Kidney (tissue), 13 donors: ENCODE measurements at regions not wholly inside any gene's neighbourhood (a gene's known extent, or its start where the extent isn't known, plus 50 kb on each side); places are given as distances from the start of the nearest gene placed in this dataset.
A peak's percentile ranks its signal among the peaks of the same experiment; 100 is the strongest.

Experiments used
- DNase-seq, 5 donors: peaks; one replicate each; pipeline ENCODE4 v3.0.0-alpha.2; 2013 to 2020
- FAIRE-seq: peaks from 2 replicates; lab custom pipeline; 2012; peaks lifted over from hg19 to GRCh38; lab: Jason Lieb, UNC
- H3K27ac ChIP-seq, 2 donors: one replicate each; pipeline ENCODE4 v1.7.0; 2013; ENCODE audit warnings: low read depth in 2 of 2, low read length in 2 of 2, inconsistent platforms in 1 of 2
- H3K27me3 ChIP-seq: one replicate; pipeline ENCODE4 v1.7.1; 2013; ENCODE audit warnings: low read length, inconsistent platforms; ENCODE audit not compliant: control insufficient read depth, insufficient read depth
- H3K36me3 ChIP-seq, 3 donors: one replicate each; pipeline versions ENCODE4 v1.7.0 to v1.7.1; 2013; ENCODE audit warnings: low read length in 3 of 3, control low read depth in 1 of 3, inconsistent platforms in 1 of 3; ENCODE audit not compliant: insufficient read depth in 3 of 3, control insufficient read depth in 2 of 3
- H3K4me1 ChIP-seq, 3 donors: one replicate each; pipeline versions ENCODE4 v1.7.0 to v1.7.1; 2013; ENCODE audit warnings: low read length in 3 of 3, inconsistent platforms in 1 of 3, low read depth in 1 of 3; ENCODE audit not compliant: control insufficient read depth in 2 of 3, insufficient read depth in 2 of 3
- H3K4me3 ChIP-seq, 3 donors: one replicate each; pipeline versions ENCODE4 v1.7.0 to v1.8.1; 2013; ENCODE audit warnings: low read length in 3 of 3, control low read depth in 1 of 3, inconsistent platforms in 1 of 3
- H3K9ac ChIP-seq, 3 donors: one replicate each; pipeline versions ENCODE4 v1.7.0 to v1.7.1; 2013; ENCODE audit warnings: low read length in 3 of 3, control low read depth in 1 of 3, inconsistent platforms in 1 of 3
- H3K9me3 ChIP-seq, 3 donors: one replicate each; pipeline versions ENCODE4 v1.7.0 to v1.7.1; 2013; ENCODE audit warnings: low read length in 3 of 3, control low read depth in 1 of 3, inconsistent platforms in 1 of 3; ENCODE audit not compliant: control insufficient read depth in 2 of 3, insufficient read depth in 1 of 3
- CTCF ChIP-seq: IDR thresholded peaks from 3 replicates; pipeline ENCODE4 v1.5.1; 2012; ENCODE audit warnings: mild to moderate bottlenecking, moderate library complexity, borderline replicate concordance; ENCODE audit not compliant: insufficient read depth; ENCODE audit errors: extremely low read depth
- intact Hi-C: fragments of 100-400 bp; cut with DNase I; formaldehyde crosslinking; loops from one replicate; pipeline ENCODE4 v1.11.1; 2022
- donor health status: control.
- donor health status: control.
- donor health status: control.
- donor health status: control.
- donor health status: control.
- donor health status: DM: yes; HTN: yes; CAD: no.
- donor health status: Normal renal cell carcinoma (clear cell type).

GRCh38 chr12:87165733-87166375 is 863.3 kb downstream of the C12orf50 start:
- Histone ChIP-seq H3K36me3 (no peaks in the 10 kb centered on the region), H3K4me1 (peaks cover 0 to 3% (median 0%) of the 10 kb centered on the region in 3 donors), H3K9ac (no peak overlapping the region), H3K4me3 (no peak overlapping the region), H3K27me3 (no peaks in the 10 kb centered on the region), H3K9me3 (peaks cover 0 to 11% (median 2%) of the 10 kb centered on the region in 3 donors), H3K27ac (no peak overlapping the region)
- FAIRE-seq (no peak), DNase-seq (no peak)
- intact Hi-C loops: no loop called here
- TF ChIP-seq CTCF: no peak

- Histone ChIP-seq H3K9me3 (peaks cover 0 to 11% (median 2%) of the 10 kb centered on the region in 3 donors), H3K4me3 (no peak overlapping the region), H3K27me3 (no peaks in the 10 kb centered on the region), H3K36me3 (no peaks in the 10 kb centered on the region), H3K27ac (no peak overlapping the region), H3K9ac (no peak overlapping the region), H3K4me1 (no peaks in the 10 kb centered on the region)
- TF ChIP-seq CTCF: no peak
- DNase-seq (no peak), FAIRE-seq (no peak)
- intact Hi-C loops: no loop called here
Observed at GRCh38 chr12:87163122-87163521, 866.1 kb downstream of the C12orf50 start.

GRCh38 chr12:87160848-87161601 is 868.2 kb downstream of the C12orf50 start:
- H3K36me3 ChIP-seq: no peaks in the 10 kb centered on the region
- DNase-seq (peak in 2 of 5 donors; percentile 16), FAIRE-seq (no peak)
- H3K9me3 ChIP-seq: peaks cover 0 to 8% (median 2%) of the 10 kb centered on the region in 3 donors
- no peak for TF ChIP-seq CTCF
- no peak overlapping the region for H3K4me3 ChIP-seq
- H3K27me3 ChIP-seq: no peaks in the 10 kb centered on the region
- intact Hi-C loops: no loop called here
- no peaks in the 10 kb centered on the region for H3K4me1 ChIP-seq
- no peak overlapping the region for H3K27ac ChIP-seq
- no peak overlapping the region for H3K9ac ChIP-seq
